HUES48 (cell line): ENCODE measurements at regions not wholly inside any gene's neighbourhood (a gene's known extent, or its start where the extent isn't known, plus 50 kb on each side); places are given as distances from the start of the nearest gene placed in this dataset.

Source experiments
- H3K27ac ChIP-seq: one replicate; pipeline ENCODE4 v1.7.0; 2013; ENCODE audit warnings: low read depth, low read length, inconsistent platforms
- H3K27me3 ChIP-seq: 2 replicates; pipeline ENCODE4 v1.6.1; 2013; ENCODE audit warnings: mild to moderate bottlenecking, low read length; ENCODE audit not compliant: control insufficient read depth, insufficient read depth
- H3K36me3 ChIP-seq: 2 replicates; pipeline ENCODE4 v1.6.1; 2013; ENCODE audit warnings: low read length; ENCODE audit not compliant: control insufficient read depth, insufficient read depth
- H3K4me1 ChIP-seq: 2 replicates; pipeline ENCODE4 v1.6.1; 2013; ENCODE audit warnings: mild to moderate bottlenecking, low read length; ENCODE audit not compliant: control insufficient read depth, insufficient read depth
- H3K4me3 ChIP-seq: 2 replicates; pipeline ENCODE4 v1.5.1; 2013; ENCODE audit warnings: mild to moderate bottlenecking, low read depth, low read length
- H3K9ac ChIP-seq: 2 replicates; pipeline ENCODE4 v1.6.1; 2013; ENCODE audit warnings: mild to moderate bottlenecking, low read depth, low read length, moderate library complexity
- H3K9me3 ChIP-seq: 2 replicates; pipeline ENCODE4 v1.6.1; 2013; ENCODE audit warnings: low read length; ENCODE audit not compliant: control insufficient read depth, insufficient read depth

DNA sequence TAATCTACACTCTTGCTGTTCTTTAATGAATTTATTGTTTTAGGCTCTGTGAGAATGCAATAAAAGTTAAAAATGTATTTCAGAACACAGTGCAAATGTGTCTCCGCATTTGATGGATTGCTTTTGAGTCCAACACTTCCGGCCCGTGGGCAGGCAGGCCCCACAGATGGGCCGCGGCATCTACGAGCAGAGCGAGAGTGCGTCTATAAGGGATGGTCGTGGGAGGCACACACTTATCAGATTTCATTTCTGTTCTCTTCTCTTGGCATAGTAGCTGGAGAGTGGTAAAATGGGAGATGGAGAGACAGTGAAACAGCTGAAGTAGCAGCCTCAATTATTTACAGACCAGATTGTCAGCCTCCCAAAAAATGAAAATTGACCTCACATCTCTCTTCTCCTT lies 134.2 kb downstream of the NAV1 start:
- no peak overlapping the region for H3K9ac ChIP-seq
- peaks cover 20% of the 10 kb centered on the region for H3K4me1 ChIP-seq
- H3K27me3 ChIP-seq, result no peaks in the 10 kb centered on the region
- no peaks in the 10 kb centered on the region for H3K9me3 ChIP-seq
- no peak overlapping the region for H3K27ac ChIP-seq
- H3K4me3 ChIP-seq, result no peak overlapping the region
- H3K36me3 ChIP-seq, result no peaks in the 10 kb centered on the region

DNA sequence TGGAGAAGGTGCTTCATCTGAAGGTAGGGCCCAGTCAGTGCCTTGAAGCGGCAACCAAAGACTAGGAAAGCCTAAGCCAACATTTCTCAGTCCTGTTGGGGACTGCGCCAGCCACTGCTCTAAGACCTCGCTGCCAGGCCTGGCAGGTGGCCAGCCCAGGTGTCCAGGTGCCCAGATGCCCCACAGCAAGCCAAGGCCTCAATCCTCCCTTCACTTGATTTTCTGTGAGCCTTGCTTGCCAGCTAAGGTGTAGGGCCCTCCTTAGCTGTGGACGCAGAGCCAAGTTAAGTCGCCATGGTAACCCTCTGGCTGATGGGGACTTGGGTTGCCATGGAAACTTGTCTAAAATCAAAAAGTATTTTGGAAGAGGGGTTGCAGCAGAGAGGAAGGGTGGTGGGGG lies 135.0 kb downstream of the NAV1 start:
- Histone ChIP-seq H3K4me1 (peaks cover 28% of the 10 kb centered on the region), H3K9ac (no peak overlapping the region), H3K27me3 (no peaks in the 10 kb centered on the region), H3K9me3 (no peaks in the 10 kb centered on the region), H3K4me3 (no peak overlapping the region), H3K36me3 (no peaks in the 10 kb centered on the region), H3K27ac (no peak overlapping the region)

DNA sequence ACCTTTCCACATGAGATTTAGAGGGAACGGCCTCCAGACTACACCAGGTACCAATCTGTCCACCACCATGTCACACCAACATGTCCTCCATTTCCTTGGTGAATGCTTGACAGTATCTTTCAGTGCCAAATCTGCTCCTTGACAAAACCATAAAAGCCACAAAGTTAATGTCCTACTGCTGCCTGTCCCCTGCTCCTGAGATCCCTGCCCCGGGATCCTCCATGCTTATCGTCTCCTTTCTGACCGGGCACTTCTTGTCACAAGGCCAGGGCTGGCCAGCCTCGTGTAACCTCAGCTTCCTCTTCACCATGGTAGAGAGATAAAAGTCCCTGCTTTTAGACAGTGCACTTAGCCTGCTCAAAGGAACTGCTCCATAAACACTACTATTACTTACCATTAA lies 136.2 kb downstream of the NAV1 start:
- no peak overlapping the region for H3K9ac ChIP-seq
- no peaks in the 10 kb centered on the region for H3K36me3 ChIP-seq
- no peaks in the 10 kb centered on the region for H3K27me3 ChIP-seq
- H3K9me3 ChIP-seq, result no peaks in the 10 kb centered on the region
- H3K4me1 ChIP-seq, result peaks cover 35% of the 10 kb centered on the region
- H3K4me3 ChIP-seq, result no peak overlapping the region
- H3K27ac ChIP-seq, result no peak overlapping the region

DNA sequence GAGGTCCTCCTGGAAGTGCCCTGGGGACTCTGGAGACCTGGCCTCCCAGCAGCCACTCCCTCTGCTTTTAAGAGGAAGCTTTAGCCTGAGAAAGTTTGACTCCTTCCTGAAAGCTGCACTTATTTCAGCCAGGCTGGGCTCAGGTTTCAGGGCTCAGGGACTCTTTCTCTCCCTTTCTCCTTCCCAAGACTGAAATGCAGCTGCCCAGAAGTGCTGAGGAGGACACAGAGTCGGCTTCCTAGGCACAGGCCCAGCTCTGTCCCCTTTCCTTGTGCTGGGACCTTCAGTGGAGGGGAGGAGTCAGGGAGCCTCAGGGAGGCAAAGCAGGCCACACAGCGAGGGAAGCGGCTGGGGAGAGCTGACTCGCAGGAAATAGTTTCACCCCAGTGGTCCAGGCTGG lies 137.3 kb downstream of the NAV1 start:
- Histone ChIP-seq H3K36me3 (no peaks in the 10 kb centered on the region), H3K4me1 (peaks cover 41% of the 10 kb centered on the region), H3K27ac (peak overlapping the region; percentile 80), H3K9ac (peak overlapping the region; percentile 22; the same call in 1 of the 2 replicates), H3K9me3 (no peaks in the 10 kb centered on the region), H3K4me3 (no peak overlapping the region), H3K27me3 (no peaks in the 10 kb centered on the region)

DNA sequence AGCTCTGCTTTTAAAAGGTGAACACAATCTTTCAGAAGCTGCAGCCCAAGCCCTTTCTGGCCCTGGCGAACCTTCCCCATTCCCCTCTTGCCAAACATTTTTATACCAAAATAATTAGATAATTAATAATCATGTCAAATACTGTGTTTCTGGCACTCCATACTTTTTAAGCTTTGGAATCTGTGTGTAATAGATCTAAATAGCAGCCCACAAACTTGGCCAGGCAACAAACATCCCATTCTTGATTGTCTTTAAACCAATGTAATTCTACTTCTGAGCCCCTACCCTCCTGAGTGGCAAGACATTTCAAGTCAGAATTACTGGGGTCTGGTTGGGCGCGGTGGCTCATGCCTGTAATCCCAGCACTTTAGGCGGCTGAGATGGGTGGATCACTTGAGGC lies 137.7 kb downstream of the NAV1 start:
- peak overlapping the region; percentile 22; the same call in 1 of the 2 replicates for H3K9ac ChIP-seq
- peak overlapping the region; percentile 80 for H3K27ac ChIP-seq
- H3K4me1 ChIP-seq, result peaks cover 41% of the 10 kb centered on the region
- H3K4me3 ChIP-seq, result no peak overlapping the region
- no peaks in the 10 kb centered on the region for H3K9me3 ChIP-seq
- H3K36me3 ChIP-seq, result no peaks in the 10 kb centered on the region
- H3K27me3 ChIP-seq, result no peaks in the 10 kb centered on the region

DNA sequence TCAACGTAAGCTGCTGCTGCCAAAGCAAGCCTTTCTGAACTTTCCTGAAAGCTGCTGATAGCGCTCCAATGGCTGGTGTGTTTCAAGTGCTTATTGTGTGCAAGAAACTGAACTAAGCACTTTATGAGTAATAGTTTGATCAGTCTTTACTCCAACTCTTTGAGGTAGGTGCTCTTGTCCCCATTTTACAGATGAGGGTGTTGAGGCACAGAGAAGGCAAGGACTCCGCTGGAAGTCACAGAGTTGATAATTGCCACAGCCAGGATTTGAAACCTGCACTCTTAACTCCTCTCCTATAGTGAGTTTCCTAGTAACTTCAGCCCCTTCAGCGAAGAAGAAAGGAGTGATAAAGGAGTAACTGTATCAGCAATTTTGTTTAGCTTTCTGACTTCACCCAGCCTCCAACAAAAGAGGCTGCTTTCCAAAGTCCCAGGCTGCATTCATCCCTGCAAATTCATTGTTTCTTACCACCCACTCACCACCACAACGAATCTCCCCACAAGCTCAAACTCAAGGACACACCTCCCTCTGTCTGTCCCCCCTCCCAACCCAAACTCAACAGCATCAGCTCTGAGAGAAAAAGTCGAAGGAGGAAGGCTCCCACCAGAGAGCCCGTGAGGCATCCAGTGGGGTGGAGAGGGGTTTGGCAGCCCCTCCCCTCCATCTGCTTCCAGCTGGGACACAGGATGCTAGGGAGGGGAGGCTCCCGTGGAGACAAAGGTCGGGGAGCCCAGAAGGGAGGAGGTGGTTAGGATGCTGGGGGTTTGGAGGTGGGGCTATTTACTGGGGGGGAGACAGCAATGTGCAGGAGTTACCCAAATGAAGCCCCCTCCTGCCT lies 139.6 kb downstream of the NAV1 start:
- no peaks in the 10 kb centered on the region for H3K27me3 ChIP-seq
- H3K4me1 ChIP-seq, result peaks cover 41% of the 10 kb centered on the region
- H3K9ac ChIP-seq, result no peak overlapping the region
- no peaks in the 10 kb centered on the region for H3K36me3 ChIP-seq
- H3K9me3 ChIP-seq, result no peaks in the 10 kb centered on the region
- peak overlapping the region; percentile 4; the same call in 1 of the 2 replicates for H3K4me3 ChIP-seq
- peak overlapping the region; percentile 55 for H3K27ac ChIP-seq

DNA sequence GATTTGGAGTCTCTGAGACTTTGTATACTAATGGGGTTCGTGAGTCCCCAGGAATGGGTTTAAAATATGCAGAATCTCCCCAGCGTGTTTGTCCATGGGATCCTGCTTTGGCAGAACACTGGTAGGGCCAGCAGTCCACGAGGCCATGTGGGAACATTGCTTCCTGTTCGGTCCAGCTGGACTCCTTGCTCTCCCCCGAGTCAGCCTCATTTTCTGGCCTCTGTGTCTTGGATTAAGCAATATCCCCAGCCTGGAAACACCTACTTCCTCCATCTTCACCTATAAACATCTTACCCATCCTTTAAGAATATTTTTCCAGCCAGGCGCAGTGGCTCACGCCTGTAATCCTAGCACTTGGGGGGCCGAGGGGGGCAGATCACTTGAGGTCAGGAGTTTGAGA lies 142.4 kb downstream of the NAV1 start:
- Histone ChIP-seq H3K27ac (no peak overlapping the region), H3K36me3 (no peaks in the 10 kb centered on the region), H3K4me1 (peaks cover 42% of the 10 kb centered on the region), H3K4me3 (no peak overlapping the region), H3K27me3 (no peaks in the 10 kb centered on the region), H3K9me3 (no peaks in the 10 kb centered on the region), H3K9ac (no peak overlapping the region)

DNA sequence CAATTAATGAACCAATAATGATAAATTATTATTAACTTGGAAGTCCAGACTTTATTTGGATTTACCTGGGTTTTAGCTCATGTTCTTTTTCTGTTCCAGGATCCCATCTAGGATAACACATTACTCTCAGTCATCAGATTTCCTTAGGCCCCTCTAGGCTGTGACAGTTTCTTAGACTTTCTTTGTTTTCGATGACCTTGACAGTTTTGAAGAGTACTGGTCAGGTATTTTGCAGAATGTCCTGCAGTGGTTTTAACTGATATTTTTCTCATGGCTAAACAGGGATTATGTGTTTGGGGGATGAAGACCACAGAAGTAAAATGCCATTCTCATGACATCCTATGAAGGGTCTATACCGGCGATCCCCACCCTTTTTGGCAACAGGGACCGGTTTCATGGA lies 144.0 kb downstream of the NAV1 start:
- Histone ChIP-seq H3K9ac (no peak overlapping the region), H3K4me1 (peaks cover 52% of the 10 kb centered on the region), H3K27me3 (no peaks in the 10 kb centered on the region), H3K27ac (no peak overlapping the region), H3K9me3 (no peaks in the 10 kb centered on the region), H3K4me3 (no peak overlapping the region), H3K36me3 (no peaks in the 10 kb centered on the region)

DNA sequence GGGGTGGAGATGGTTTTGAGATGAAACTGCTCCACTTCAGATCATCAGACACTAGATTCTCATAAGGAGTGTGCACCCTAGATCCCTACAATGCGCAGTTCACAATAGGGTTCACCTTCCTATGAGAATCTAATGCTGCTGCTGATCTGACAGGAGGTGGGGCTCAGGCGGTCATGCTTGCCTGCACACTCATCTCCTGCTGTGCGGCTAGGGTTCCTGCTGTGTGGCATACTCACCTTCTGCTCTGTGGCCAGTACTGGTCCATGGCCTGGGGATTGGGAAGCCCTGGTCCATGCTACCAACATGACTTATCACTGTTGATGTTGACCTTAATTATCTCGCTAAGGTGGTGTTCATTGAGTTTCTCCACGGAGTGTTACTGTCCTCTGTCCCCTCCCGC lies 144.5 kb downstream of the NAV1 start:
- Histone ChIP-seq H3K9ac (no peak overlapping the region), H3K4me3 (no peak overlapping the region), H3K36me3 (no peaks in the 10 kb centered on the region), H3K4me1 (peaks cover 52% of the 10 kb centered on the region), H3K27me3 (no peaks in the 10 kb centered on the region), H3K27ac (no peak overlapping the region), H3K9me3 (no peaks in the 10 kb centered on the region)

DNA sequence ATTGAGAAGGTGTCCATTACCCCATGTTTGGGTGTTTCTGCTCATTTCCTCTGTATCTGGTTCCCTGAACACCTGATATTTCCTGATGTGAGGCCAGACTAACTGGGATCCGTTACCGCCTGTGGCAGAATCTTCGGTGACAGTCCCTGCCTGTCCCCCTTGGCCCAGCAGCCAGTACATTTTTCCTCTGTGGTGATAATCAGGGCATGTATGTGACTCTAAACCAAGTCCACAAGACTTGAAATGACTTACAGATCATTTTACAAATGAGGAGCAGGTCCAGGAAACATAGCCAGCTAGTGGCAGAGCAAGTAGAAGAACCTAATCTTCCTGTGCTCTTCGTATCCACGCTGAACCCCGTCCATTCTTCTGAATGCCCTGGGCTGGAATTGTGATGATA lies 143.5 kb upstream of the IPO9 start:
- no peaks in the 10 kb centered on the region for H3K27me3 ChIP-seq
- H3K27ac ChIP-seq, result no peak overlapping the region
- peaks cover 40% of the 10 kb centered on the region for H3K4me1 ChIP-seq
- H3K9ac ChIP-seq, result no peak overlapping the region
- H3K4me3 ChIP-seq, result no peak overlapping the region
- H3K36me3 ChIP-seq, result no peaks in the 10 kb centered on the region
- H3K9me3 ChIP-seq, result no peaks in the 10 kb centered on the region

DNA sequence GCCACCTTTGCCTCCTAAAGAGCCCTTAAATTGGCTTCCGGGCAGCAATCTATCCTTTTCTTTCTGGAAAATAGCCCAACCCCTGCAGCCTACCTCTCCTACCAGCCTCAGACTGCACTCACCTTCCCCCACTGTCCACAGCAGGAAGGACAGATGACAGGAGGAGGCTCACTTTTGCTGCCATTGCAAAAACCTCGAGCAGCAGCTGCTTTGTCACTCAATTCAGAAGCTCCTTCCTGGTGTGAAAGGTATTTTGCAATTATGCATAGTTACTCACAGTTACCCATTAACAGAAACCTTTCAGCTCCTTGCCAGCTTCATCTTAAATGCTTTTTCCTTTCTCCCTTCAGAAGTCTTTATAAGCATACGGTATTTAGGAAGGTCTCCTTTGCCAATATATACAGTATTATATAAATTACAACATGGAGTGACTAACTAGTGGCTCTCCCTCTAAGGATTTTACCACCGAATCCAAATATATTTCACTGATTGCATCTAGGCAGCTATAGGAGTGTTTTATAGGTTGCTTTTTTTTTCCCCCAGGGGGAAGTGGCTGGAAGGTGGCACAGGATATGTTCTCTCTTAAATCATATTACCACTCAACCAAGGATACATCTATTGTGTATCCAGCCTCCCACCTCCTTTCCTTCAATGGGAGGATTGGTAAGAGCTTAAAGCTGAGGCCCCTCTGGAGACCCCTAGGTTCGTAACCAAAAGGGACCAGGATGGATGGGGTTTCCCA lies 142.1 kb upstream of the IPO9 start:
- H3K4me3 ChIP-seq, result 0 out of 2 replicates have a peak overlapping the region, but pooled peaks have one; percentile 31
- no peaks in the 10 kb centered on the region for H3K9me3 ChIP-seq
- H3K9ac ChIP-seq, result no peak overlapping the region
- H3K36me3 ChIP-seq, result no peaks in the 10 kb centered on the region
- H3K27ac ChIP-seq, result peak overlapping the region; percentile 74
- peaks cover 36% of the 10 kb centered on the region for H3K4me1 ChIP-seq
- H3K27me3 ChIP-seq, result no peaks in the 10 kb centered on the region
